Activated naive CD8-positive, alpha-beta T cell treated with anti-CD3 and anti-CD28 coated beads, Interleukin-2, amount 50 U/mL, for 24 hours (primary cell): ENCODE measurements at regions not wholly inside any gene's neighbourhood (a gene's known extent, or its start where the extent isn't known, plus 50 kb on each side); places are given as distances from the start of the nearest gene placed in this dataset.

Experiments used
- ATAC-seq: fragments of 150-1000 bp; cut with Tn5 transposase; one replicate; pipeline ENCODE4 v1.10.0; 2021
- DNase-seq: peaks from one replicate; pipeline ENCODE4 v3.0.0; 2021
- H3K27ac Mint-ChIP-seq: one replicate; pipeline ENCODE4 v1.8.0; 2021; ENCODE audit warnings: mild to moderate bottlenecking, mixed read lengths
- H3K27me3 Mint-ChIP-seq: one replicate; pipeline ENCODE4 v1.8.0; 2021; ENCODE audit warnings: mixed read lengths
- H3K36me3 Mint-ChIP-seq: one replicate; pipeline ENCODE4 v1.8.0; 2021; ENCODE audit warnings: low read depth, mixed read lengths
- H3K4me1 Mint-ChIP-seq: one replicate; pipeline ENCODE4 v1.8.0; 2021; ENCODE audit warnings: mixed read lengths
- H3K4me3 Mint-ChIP-seq: one replicate; pipeline ENCODE4 v1.8.0; 2021; ENCODE audit warnings: mild to moderate bottlenecking, moderate library complexity, mixed read lengths
- H3K9me3 Mint-ChIP-seq: one replicate; pipeline ENCODE4 v1.8.0; 2021; ENCODE audit warnings: mixed read lengths

- H3K27me3 Mint-ChIP-seq = no peaks in the 10 kb centered on the region
- H3K4me1 Mint-ChIP-seq = no peaks in the 10 kb centered on the region
- H3K27ac Mint-ChIP-seq = no peak overlapping the region
- peaks cover 4% of the 10 kb centered on the region for H3K9me3 Mint-ChIP-seq
- no peak overlapping the region for H3K4me3 Mint-ChIP-seq
- DNase-seq (no peak), ATAC-seq (no peak)
- H3K36me3 Mint-ChIP-seq = no peaks in the 10 kb centered on the region
These were observed 539.3 kb upstream of the ISX start for GRCh38 chr22:34526681-34527080.

GRCh38 chr22:34534101-34534500 lies 531.9 kb upstream of the ISX start:
- H3K36me3 Mint-ChIP-seq = no peaks in the 10 kb centered on the region
- DNase-seq = no peak
- no peak overlapping the region for H3K27ac Mint-ChIP-seq
- H3K4me3 Mint-ChIP-seq = no peak overlapping the region
- no peaks in the 10 kb centered on the region for H3K4me1 Mint-ChIP-seq
- peaks cover 13% of the 10 kb centered on the region for H3K9me3 Mint-ChIP-seq
- no peak for ATAC-seq
- no peaks in the 10 kb centered on the region for H3K27me3 Mint-ChIP-seq

GRCh38 chr22:34567367-34567766 lies 498.6 kb upstream of the ISX start:
- no peak for DNase-seq
- Mint-ChIP-seq H3K9me3 (peaks cover 4% of the 10 kb centered on the region), H3K4me3 (no peak overlapping the region), H3K4me1 (no peaks in the 10 kb centered on the region), H3K27ac (no peak overlapping the region), H3K27me3 (peaks cover 4% of the 10 kb centered on the region), H3K36me3 (no peaks in the 10 kb centered on the region)
- ATAC-seq = no peak

- DNase-seq = no peak
- Mint-ChIP-seq H3K27me3 (no peaks in the 10 kb centered on the region), H3K36me3 (no peaks in the 10 kb centered on the region), H3K27ac (no peak overlapping the region), H3K4me1 (no peaks in the 10 kb centered on the region), H3K9me3 (peaks cover 14% of the 10 kb centered on the region), H3K4me3 (no peak overlapping the region)
- ATAC-seq = no peak
These were observed 495.6 kb upstream of the ISX start for GRCh38 chr22:34570408-34570807.

GRCh38 chr22:34579519-34579918 lies 486.4 kb upstream of the ISX start:
- DNase-seq (no peak), ATAC-seq (no peak)
- H3K4me3 Mint-ChIP-seq = no peak overlapping the region
- H3K27ac Mint-ChIP-seq = no peak overlapping the region
- H3K36me3 Mint-ChIP-seq = no peaks in the 10 kb centered on the region
- H3K27me3 Mint-ChIP-seq = peaks cover 3% of the 10 kb centered on the region
- no peaks in the 10 kb centered on the region for H3K4me1 Mint-ChIP-seq
- peaks cover 9% of the 10 kb centered on the region for H3K9me3 Mint-ChIP-seq

GRCh38 chr22:34587357-34588356 lies 478.3 kb upstream of the ISX start:
- Mint-ChIP-seq H3K9me3 (no peaks in the 10 kb centered on the region), H3K36me3 (no peaks in the 10 kb centered on the region), H3K4me1 (no peaks in the 10 kb centered on the region), H3K4me3 (no peak overlapping the region), H3K27me3 (no peaks in the 10 kb centered on the region), H3K27ac (no peak overlapping the region)
- DNase-seq (no peak), ATAC-seq (no peak)

GRCh38 chr22:34588871-34589545 lies 476.9 kb upstream of the ISX start:
- no peaks in the 10 kb centered on the region for H3K27me3 Mint-ChIP-seq
- H3K4me1 Mint-ChIP-seq = no peaks in the 10 kb centered on the region
- no peak overlapping the region for H3K4me3 Mint-ChIP-seq
- no peak for DNase-seq
- H3K9me3 Mint-ChIP-seq = no peaks in the 10 kb centered on the region
- no peak overlapping the region for H3K27ac Mint-ChIP-seq
- no peak for ATAC-seq
- no peaks in the 10 kb centered on the region for H3K36me3 Mint-ChIP-seq

GRCh38 chr22:34592123-34592740 lies 473.7 kb upstream of the ISX start:
- H3K27ac Mint-ChIP-seq = no peak overlapping the region
- H3K27me3 Mint-ChIP-seq = peaks cover 4% of the 10 kb centered on the region
- H3K36me3 Mint-ChIP-seq = no peaks in the 10 kb centered on the region
- peaks cover 5% of the 10 kb centered on the region for H3K9me3 Mint-ChIP-seq
- H3K4me1 Mint-ChIP-seq = no peaks in the 10 kb centered on the region
- H3K4me3 Mint-ChIP-seq = no peak overlapping the region
- DNase-seq = no peak
- ATAC-seq = no peak

- Mint-ChIP-seq H3K4me1 (no peaks in the 10 kb centered on the region), H3K36me3 (no peaks in the 10 kb centered on the region), H3K9me3 (peaks cover 5% of the 10 kb centered on the region), H3K27ac (no peak overlapping the region), H3K4me3 (no peak overlapping the region), H3K27me3 (peaks cover 6% of the 10 kb centered on the region)
- ATAC-seq (no peak), DNase-seq (no peak)
These were observed 466.4 kb upstream of the ISX start for GRCh38 chr22:34599567-34599966.

GRCh38 chr22:34604312-34604711 lies 461.6 kb upstream of the ISX start:
- H3K27ac Mint-ChIP-seq = no peak overlapping the region
- H3K27me3 Mint-ChIP-seq = peaks cover 2% of the 10 kb centered on the region
- H3K4me1 Mint-ChIP-seq = no peaks in the 10 kb centered on the region

GRCh38 chr22:34608106-34608505 lies 457.9 kb upstream of the ISX start:
- ATAC-seq (no peak), DNase-seq (no peak)
- no peak overlapping the region for H3K4me3 Mint-ChIP-seq
- no peak overlapping the region for H3K27ac Mint-ChIP-seq
- peaks cover 9% of the 10 kb centered on the region for H3K9me3 Mint-ChIP-seq
- no peaks in the 10 kb centered on the region for H3K4me1 Mint-ChIP-seq
- H3K36me3 Mint-ChIP-seq = no peaks in the 10 kb centered on the region
- peaks cover 2% of the 10 kb centered on the region for H3K27me3 Mint-ChIP-seq

More at GRCh38 chr22:34604312-34604711, 461.6 kb upstream of the ISX start:
- H3K36me3 Mint-ChIP-seq = no peaks in the 10 kb centered on the region
- ATAC-seq (no peak), DNase-seq (no peak)
- peaks cover 9% of the 10 kb centered on the region for H3K9me3 Mint-ChIP-seq
- no peak overlapping the region for H3K4me3 Mint-ChIP-seq

GRCh38 chr22:34608540-34609115 lies 457.3 kb upstream of the ISX start:
- Mint-ChIP-seq H3K4me3 (no peak overlapping the region), H3K27me3 (no peaks in the 10 kb centered on the region)
- no peak for ATAC-seq

GRCh38 chr22:34609646-34610045 lies 456.3 kb upstream of the ISX start:
- Mint-ChIP-seq H3K4me3 (no peak overlapping the region), H3K36me3 (no peaks in the 10 kb centered on the region), H3K27ac (no peak overlapping the region), H3K27me3 (no peaks in the 10 kb centered on the region), H3K4me1 (no peaks in the 10 kb centered on the region), H3K9me3 (peaks cover 12% of the 10 kb centered on the region)
- no peak for ATAC-seq
- DNase-seq = no peak

More at GRCh38 chr22:34608540-34609115, 457.3 kb upstream of the ISX start:
- DNase-seq = no peak
- Mint-ChIP-seq H3K4me1 (no peaks in the 10 kb centered on the region), H3K36me3 (no peaks in the 10 kb centered on the region), H3K9me3 (peaks cover 9% of the 10 kb centered on the region), H3K27ac (no peak overlapping the region)

- H3K36me3 Mint-ChIP-seq = no peaks in the 10 kb centered on the region
- peaks cover 4% of the 10 kb centered on the region for H3K27me3 Mint-ChIP-seq
- H3K4me1 Mint-ChIP-seq = no peaks in the 10 kb centered on the region
- no peak for ATAC-seq
- no peak for DNase-seq
- H3K9me3 Mint-ChIP-seq = no peaks in the 10 kb centered on the region
- no peak overlapping the region for H3K4me3 Mint-ChIP-seq
- no peak overlapping the region for H3K27ac Mint-ChIP-seq
These were observed 445.8 kb upstream of the ISX start for GRCh38 chr22:34620161-34620560.
